PC-9 (cell line): ENCODE measurements at regions not wholly inside any gene's neighbourhood (a gene's known extent, or its start where the extent isn't known, plus 50 kb on each side); places are given as distances from the start of the nearest gene placed in this dataset.

Experiments
- EZH2 ChIP-seq: fragments of 200-600 bp; sonication (generic); IDR thresholded peaks from 2 replicates; pipeline ENCODE4 v1.8.0; 2017; ENCODE audit warnings: antibody characterized with exemption, low read depth
- TF ChIP-seq, protein P1 (sequence below): fragments of 200-600 bp; sonication (generic); conservative IDR thresholded peaks from 2 replicates; pipeline ENCODE4 v1.6.1; 2017; ENCODE audit warnings: mixed run types, antibody characterized with exemption, mild to moderate bottlenecking, moderate library complexity

DNA sequence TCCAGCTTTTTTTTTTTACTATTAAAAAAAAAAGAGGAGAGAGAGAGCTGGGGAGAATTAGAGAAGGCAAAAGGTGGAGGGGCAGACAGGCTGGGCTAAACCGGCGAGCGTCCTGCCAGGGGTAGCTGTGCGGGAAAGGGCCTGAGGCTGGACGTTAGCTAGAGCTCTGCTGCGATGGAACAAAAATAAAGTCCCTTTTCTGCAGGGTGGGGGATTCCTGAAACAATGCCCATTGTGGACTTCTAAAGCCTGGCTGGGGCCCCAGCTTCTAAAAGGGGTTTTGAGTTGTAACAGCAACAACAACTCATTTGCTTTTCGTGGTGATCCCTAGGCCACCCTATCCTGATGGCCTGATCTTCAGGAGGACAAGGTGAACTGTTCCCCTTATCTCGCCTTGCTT, 311.7 kb downstream of the FBXW7 start:
- TF ChIP-seq, protein P1, sequence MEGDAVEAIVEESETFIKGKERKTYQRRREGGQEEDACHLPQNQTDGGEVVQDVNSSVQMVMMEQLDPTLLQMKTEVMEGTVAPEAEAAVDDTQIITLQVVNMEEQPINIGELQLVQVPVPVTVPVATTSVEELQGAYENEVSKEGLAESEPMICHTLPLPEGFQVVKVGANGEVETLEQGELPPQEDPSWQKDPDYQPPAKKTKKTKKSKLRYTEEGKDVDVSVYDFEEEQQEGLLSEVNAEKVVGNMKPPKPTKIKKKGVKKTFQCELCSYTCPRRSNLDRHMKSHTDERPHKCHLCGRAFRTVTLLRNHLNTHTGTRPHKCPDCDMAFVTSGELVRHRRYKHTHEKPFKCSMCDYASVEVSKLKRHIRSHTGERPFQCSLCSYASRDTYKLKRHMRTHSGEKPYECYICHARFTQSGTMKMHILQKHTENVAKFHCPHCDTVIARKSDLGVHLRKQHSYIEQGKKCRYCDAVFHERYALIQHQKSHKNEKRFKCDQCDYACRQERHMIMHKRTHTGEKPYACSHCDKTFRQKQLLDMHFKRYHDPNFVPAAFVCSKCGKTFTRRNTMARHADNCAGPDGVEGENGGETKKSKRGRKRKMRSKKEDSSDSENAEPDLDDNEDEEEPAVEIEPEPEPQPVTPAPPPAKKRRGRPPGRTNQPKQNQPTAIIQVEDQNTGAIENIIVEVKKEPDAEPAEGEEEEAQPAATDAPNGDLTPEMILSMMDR, result no peak
- TF ChIP-seq EZH2, result no peak
